Hepatocyte (in vitro differentiated cells): ENCODE measurements at regions not wholly inside any gene's neighbourhood (a gene's known extent, or its start where the extent isn't known, plus 50 kb on each side); places are given as distances from the start of the nearest gene placed in this dataset.
A peak's percentile ranks its signal among the peaks of the same experiment; 100 is the strongest.

ENCODE experiments used
- DNase-seq: peaks from one replicate; pipeline ENCODE4 v3.0.0-alpha.2; 2016; ENCODE audit warnings: low spot score
- H2AFZ ChIP-seq: fragments of 200-600 bp; sonication (generic); 2 replicates; pipeline ENCODE4 v1.6.0; 2016; ENCODE audit warnings: antibody characterized with exemption, mild to moderate bottlenecking
- H3K27ac ChIP-seq: fragments of 200-600 bp; sonication (generic); 2 replicates; pipeline ENCODE4 v1.5.1; 2016; ENCODE audit warnings: mild to moderate bottlenecking
- H3K27me3 ChIP-seq: fragments of 200-600 bp; sonication (generic); 2 replicates; pipeline ENCODE4 v1.6.1; 2016
- H3K36me3 ChIP-seq: fragments of 200-600 bp; sonication (generic); replicated peaks from 2 replicates; pipeline ENCODE4 v1.5.1; 2016; ENCODE audit warnings: low read depth; ENCODE audit not compliant: insufficient read depth
- H3K4me1 ChIP-seq: fragments of 200-600 bp; sonication (generic); 2 replicates; pipeline ENCODE4 v1.5.1; 2016; ENCODE audit warnings: mild to moderate bottlenecking, moderate library complexity; ENCODE audit not compliant: insufficient read depth
- H3K4me2 ChIP-seq: fragments of 200-600 bp; sonication (generic); 2 replicates; pipeline ENCODE4 v1.6.0; 2016
- H3K4me3 ChIP-seq: fragments of 200-600 bp; sonication (generic); 2 replicates; pipeline ENCODE4 v1.5.1; 2016; ENCODE audit warnings: mild to moderate bottlenecking
- H3K79me2 ChIP-seq: fragments of 200-600 bp; sonication (generic); 2 replicates; pipeline ENCODE4 v1.6.0; 2017; ENCODE audit warnings: mild to moderate bottlenecking
- H3K9me2 ChIP-seq: fragments of 200-600 bp; sonication (generic); replicated peaks from 2 replicates; pipeline ENCODE4 v1.6.0; 2017; ENCODE audit warnings: mild to moderate bottlenecking; ENCODE audit not compliant: insufficient read depth
- H3K9me3 ChIP-seq: fragments of 200-600 bp; sonication (generic); 2 replicates; pipeline ENCODE4 v1.5.1; 2016; ENCODE audit warnings: low read depth, mild to moderate bottlenecking
- H4K20me1 ChIP-seq: fragments of 200-600 bp; sonication (generic); 2 replicates; pipeline ENCODE4 v1.6.0; 2016; ENCODE audit warnings: mild to moderate bottlenecking; ENCODE audit not compliant: insufficient read depth, poor library complexity, severe bottlenecking
- EZH2 ChIP-seq: fragments of 200-600 bp; sonication (generic); IDR thresholded peaks from 2 replicates; pipeline ENCODE4 v1.6.1; 2016; ENCODE audit warnings: antibody characterized with exemption, mild to moderate bottlenecking, borderline replicate concordance
- EZH2phosphoT487 ChIP-seq: fragments of 200-600 bp; sonication (generic); IDR thresholded peaks from one replicate; pipeline ENCODE4 v1.6.1; 2018; ENCODE audit warnings: antibody characterized with exemption, mild to moderate bottlenecking, low read depth, moderate library complexity; ENCODE audit not compliant: unreplicated experiment, severe bottlenecking
- WGBS: methylation state at CpG from one replicate; pipeline ENCODE4 v1.1.6; 2016; ENCODE audit warnings: low lambda C conversion rate; ENCODE audit errors: missing lambda C conversion rate; 5-methylcytosine and 5-hydroxymethylcytosine counted together
- TF ChIP-seq, protein P1 (sequence below): fragments of 200-600 bp; sonication (generic); IDR thresholded peaks from 2 replicates; pipeline ENCODE4 v1.5.1; 2016; ENCODE audit warnings: antibody characterized with exemption, mild to moderate bottlenecking; ENCODE audit not compliant: poor library complexity

DNA sequence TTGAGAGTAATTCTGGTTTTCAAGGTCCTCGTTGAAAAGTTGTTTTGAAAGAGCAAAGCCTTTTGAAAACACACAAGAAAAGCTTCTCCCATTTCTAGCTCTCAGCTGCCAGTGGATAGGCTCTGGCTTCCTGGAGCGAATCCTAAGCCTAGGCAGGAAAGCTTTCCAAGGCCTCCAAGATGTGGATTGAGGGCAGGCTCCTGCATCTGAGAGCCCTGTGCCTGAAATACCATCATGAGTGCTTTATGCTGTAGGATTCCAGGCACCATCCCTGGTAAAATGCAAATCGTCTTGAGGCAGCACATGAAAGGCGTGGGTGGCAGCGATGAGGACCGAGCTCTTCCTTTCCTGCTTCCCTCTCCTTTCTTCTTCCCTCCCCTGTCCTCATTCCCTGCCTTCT is 60.7 kb upstream of the CORO2B start:
- no peaks in the 10 kb centered on the region for H3K79me2 ChIP-seq
- no peaks in the 10 kb centered on the region for H3K4me1 ChIP-seq
- no peak overlapping the region for H2AFZ ChIP-seq
- no peak overlapping the region for H3K4me3 ChIP-seq
- H3K36me3 ChIP-seq, result no peaks in the 10 kb centered on the region
- no peaks in the 10 kb centered on the region for H3K9me2 ChIP-seq
- TF ChIP-seq EZH2phosphoT487 (no peak), EZH2 (no peak)
- TF ChIP-seq, protein P1, sequence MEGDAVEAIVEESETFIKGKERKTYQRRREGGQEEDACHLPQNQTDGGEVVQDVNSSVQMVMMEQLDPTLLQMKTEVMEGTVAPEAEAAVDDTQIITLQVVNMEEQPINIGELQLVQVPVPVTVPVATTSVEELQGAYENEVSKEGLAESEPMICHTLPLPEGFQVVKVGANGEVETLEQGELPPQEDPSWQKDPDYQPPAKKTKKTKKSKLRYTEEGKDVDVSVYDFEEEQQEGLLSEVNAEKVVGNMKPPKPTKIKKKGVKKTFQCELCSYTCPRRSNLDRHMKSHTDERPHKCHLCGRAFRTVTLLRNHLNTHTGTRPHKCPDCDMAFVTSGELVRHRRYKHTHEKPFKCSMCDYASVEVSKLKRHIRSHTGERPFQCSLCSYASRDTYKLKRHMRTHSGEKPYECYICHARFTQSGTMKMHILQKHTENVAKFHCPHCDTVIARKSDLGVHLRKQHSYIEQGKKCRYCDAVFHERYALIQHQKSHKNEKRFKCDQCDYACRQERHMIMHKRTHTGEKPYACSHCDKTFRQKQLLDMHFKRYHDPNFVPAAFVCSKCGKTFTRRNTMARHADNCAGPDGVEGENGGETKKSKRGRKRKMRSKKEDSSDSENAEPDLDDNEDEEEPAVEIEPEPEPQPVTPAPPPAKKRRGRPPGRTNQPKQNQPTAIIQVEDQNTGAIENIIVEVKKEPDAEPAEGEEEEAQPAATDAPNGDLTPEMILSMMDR, result no peak
- WGBS, result 65% methylated on average over 6 of the region's 6 CpGs
- no peak overlapping the region for H3K27ac ChIP-seq
- no peaks in the 10 kb centered on the region for H4K20me1 ChIP-seq
- no peaks in the 10 kb centered on the region for H3K9me3 ChIP-seq
- H3K4me2 ChIP-seq, result no peak overlapping the region
- DNase-seq, result no peak
- H3K27me3 ChIP-seq, result no peaks in the 10 kb centered on the region

DNA sequence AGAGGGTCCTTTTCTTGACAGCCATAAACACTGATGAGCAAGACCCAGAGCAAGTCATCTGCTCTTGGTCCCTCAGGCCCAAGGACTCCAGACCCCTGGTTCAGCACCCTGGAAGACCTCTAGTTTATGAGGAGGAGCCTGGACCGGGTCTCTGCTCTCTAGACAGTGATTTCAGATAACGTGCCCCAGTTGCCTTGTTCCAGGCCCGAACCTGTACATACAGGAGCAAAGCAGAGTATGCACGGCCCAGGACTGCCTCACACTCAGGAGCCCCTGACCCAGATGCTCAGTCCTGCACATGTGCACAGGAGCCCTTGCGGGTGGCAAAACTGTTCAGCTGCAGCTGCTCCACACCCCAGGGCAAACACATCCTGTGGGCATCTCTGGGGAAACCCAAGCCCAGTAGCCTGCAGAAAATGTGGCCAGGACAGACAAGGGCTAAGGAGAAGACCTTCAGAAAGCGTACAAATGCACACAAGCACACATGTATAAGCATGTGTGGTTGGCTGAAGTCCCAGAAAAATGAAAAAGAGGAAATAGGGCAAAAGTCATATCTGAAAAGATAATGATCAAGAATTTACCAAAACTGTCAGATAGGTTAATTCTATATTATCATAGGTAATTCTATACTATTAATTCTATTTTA is 59.9 kb upstream of the CORO2B start:
- H3K27me3 ChIP-seq, result no peaks in the 10 kb centered on the region
- no peak for DNase-seq
- H3K27ac ChIP-seq, result no peak overlapping the region
- H3K4me1 ChIP-seq, result no peaks in the 10 kb centered on the region
- no peaks in the 10 kb centered on the region for H3K9me3 ChIP-seq
- TF ChIP-seq EZH2phosphoT487 (no peak), EZH2 (no peak)
- TF ChIP-seq, protein P1, result no peak
- H3K79me2 ChIP-seq, result no peaks in the 10 kb centered on the region
- H4K20me1 ChIP-seq, result no peaks in the 10 kb centered on the region
- H2AFZ ChIP-seq, result no peak overlapping the region
- H3K4me3 ChIP-seq, result no peak overlapping the region
- no peaks in the 10 kb centered on the region for H3K9me2 ChIP-seq
- no peaks in the 10 kb centered on the region for H3K36me3 ChIP-seq
- H3K4me2 ChIP-seq, result no peak overlapping the region
- 95% methylated on average over 6 of the region's 6 CpGs for WGBS

DNA sequence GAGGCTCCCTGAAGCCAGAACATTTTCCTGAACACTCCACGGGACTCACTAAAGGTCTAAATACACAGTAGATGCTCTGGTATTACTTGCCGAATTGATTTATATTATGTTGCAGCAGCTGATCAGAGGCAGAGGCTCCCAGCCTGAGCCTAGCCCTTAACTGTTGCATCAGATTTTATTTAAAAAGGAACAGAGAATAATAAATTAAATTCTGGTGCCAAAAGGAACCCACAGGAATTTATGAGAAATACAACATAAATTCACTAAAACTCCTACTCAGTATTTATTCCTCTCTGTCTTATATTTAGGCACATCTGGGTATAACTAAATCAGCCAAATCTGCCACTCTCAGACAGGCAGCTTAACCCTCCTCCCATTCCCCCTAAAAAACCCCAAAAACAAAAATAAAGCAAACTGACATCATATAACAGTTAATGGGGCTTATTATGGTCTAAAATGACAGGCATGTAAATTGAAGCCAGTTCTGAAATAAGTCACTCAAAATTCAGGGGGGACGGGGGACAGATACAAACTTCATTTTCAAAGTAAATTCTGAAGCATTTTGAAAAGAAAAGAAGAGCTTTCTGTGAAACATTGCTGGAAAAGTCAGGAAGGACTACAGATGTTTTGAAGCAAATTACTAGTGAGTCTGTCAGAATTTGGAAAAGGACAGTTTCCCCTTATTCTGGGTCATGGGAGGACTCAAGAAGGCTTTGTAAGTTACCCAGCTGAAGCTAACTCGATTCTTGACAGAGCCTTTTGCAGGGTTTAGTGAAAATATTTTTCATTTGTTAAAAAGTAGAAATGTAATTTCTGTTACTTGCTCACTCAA is 53.8 kb upstream of the CORO2B start:
- H3K36me3 ChIP-seq, result no peaks in the 10 kb centered on the region
- TF ChIP-seq, protein P1, result no peak
- TF ChIP-seq EZH2 (no peak), EZH2phosphoT487 (no peak)
- H4K20me1 ChIP-seq, result no peaks in the 10 kb centered on the region
- no peak for DNase-seq
- no peak overlapping the region for H2AFZ ChIP-seq
- H3K9me3 ChIP-seq, result no peaks in the 10 kb centered on the region
- H3K79me2 ChIP-seq, result no peaks in the 10 kb centered on the region
- H3K27ac ChIP-seq, result peak overlapping the region; percentile 29
- H3K27me3 ChIP-seq, result no peaks in the 10 kb centered on the region
- H3K4me1 ChIP-seq, result peaks cover 8% of the 10 kb centered on the region
- no peak overlapping the region for H3K4me3 ChIP-seq
- H3K9me2 ChIP-seq, result no peaks in the 10 kb centered on the region
- 57% methylated on average over 4 of the region's 4 CpGs for WGBS
- peak overlapping the region; percentile 9 for H3K4me2 ChIP-seq
